Retina (tissue), 1 donor: ENCODE measurements at regions not wholly inside any gene's neighbourhood (a gene's known extent, or its start where the extent isn't known, plus 50 kb on each side); places are given as distances from the start of the nearest gene placed in this dataset.
A peak's percentile ranks its signal among the peaks of the same experiment; 100 is the strongest.
"Not testable (repeated sequence)": the region's sequence is repeated elsewhere in the genome, so short reads cannot be mapped to it uniquely, and the experiment has no call there.

Source experiments
- DNase-seq: peaks from one replicate; pipeline ENCODE4 v3.0.0-alpha.2; 2016

- DNase-seq = not testable (repeated sequence)
These were observed 125.1 kb downstream of the USP22 start for GRCh38 chr17:20917610-20918306.

GRCh38 chr17:20920095-20920814 is 122.6 kb downstream of the USP22 start:
- no peak for DNase-seq

DNA sequence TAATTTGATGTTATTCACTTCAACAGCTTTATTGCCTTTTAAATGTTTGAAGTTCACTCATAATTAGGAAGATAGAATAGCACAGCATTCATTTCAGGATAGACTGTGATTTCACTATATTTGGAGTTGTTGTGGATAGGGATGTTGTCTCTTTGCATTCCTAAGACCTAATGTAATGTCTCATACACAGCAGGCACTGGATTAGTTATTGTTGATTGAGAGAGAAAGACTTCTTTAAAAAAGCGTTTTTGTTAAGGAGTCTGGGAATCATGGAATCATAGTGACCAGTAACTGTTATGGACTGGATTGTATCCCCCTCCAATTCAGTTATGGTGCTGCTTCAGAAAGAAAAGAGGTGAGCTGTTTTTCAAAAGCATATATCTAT is 122.0 kb downstream of the USP22 start:
- no peak for DNase-seq

DNA sequence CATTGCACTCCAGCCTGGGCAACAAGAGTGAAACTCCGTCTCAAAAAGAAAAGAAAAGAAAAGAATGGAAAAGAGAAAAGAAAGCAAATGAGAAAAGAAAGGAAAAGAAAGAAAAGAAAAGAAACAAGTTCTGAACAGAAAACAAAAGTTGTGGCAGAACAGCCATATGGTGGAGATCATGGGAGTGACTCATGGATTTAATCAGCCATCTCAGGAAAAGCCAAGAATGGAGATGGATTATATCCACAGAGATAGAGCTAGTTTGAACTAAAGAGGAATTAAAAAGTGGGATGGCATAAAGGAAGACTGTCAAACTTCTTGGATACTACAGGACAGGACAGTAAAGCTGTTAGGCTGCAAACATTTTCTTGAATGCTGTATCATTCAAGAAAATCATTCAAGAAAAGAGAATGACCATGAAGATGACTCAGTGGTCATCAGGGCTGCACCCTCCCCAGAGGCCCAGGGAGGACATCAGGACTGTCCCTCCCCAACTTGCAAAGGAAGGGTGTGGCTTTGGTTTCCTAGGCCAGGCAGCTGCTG is 120.6 kb downstream of the USP22 start:
- no peak for DNase-seq

DNA sequence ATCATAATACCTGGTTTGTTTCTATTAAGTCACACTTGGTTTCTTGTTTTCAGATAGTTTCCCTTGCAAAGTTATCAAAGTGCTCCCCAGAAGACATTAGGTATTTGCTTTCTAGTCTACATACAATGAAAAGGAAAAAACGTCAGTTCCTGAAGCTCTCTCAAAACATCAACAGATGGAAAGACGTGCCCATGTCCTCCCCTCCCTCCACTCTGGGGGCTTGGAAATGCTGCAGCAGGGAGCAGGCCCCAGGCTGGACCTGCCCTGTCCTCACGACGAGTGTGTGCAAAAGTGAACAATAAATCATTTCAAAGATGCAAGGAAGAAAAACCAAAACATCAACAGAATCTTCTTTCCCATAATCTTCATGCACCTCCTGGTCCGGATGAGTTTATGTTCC is 118.5 kb downstream of the USP22 start:
- DNase-seq = no peak

GRCh38 chr17:20925091-20925490 is 117.7 kb downstream of the USP22 start:
- no peak for DNase-seq

- no peak for DNase-seq
These were observed 116.9 kb downstream of the USP22 start for GRCh38 chr17:20925954-20926353.

DNA sequence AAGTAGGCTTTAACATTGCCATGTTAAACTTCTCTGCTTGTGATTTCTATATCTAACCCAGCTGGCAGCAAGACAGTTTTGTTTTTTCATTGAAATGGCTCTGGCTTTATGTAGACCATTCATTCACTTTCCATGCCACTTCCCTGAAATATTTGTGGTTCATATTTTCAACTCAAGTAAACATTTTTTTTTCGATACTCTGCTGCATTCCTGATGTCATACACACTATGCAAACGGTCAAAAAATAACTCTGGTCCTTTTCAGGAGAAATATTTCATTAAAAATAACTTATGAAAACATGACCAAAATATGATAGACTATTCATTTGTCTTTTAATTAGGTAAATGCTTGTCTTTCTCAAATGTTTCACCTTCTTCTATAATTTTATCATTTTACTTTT is 116.3 kb downstream of the USP22 start:
- DNase-seq = no peak

DNA sequence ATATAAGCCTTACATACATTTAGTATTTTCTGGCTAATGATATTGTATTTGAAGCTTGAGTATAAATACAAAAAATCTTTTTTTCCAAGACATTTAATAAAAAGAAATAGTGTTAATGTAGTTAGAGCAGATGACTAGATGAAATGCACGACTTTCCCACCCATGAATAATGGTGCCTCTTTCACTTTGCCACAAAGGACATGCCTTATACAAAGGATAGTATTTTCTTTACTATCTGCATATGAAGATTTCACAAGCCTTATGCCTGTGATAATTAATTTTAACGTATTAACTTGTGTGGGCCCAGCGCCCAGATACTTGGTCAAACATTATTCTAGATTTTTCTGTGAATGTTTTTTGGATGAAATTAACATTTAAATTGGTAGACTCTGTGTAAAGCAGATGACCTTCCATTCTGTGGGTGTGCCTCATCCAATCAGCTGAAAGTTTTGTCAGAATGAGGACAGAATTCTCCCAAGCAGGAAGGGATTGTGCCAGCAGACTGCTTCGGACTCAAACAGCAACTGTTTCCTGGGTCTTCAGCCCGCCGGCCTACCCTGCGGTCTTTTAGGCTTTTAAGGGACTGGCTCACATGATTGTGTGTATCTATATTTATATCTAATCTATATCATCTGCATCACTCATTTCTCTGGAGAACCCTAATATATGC is 115.4 kb downstream of the USP22 start:
- DNase-seq = no peak

DNA sequence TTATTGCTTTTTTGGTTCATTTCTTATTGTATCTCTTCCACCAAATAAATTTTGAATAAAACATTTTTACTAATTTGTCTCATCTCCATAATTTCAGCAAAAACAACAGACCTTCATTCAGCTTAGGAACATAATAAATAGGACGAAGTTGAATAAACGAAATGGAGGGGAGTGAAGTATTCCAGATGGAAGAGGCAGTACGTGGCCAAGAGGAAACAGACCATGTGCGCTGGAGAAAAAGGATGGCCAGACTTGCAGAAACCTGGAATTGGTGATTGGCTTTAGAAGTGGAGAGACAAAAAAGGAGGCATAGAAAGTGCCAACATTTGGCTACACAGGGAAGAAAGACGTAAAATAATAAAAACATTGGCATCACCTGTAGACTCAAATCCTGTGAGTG is 113.5 kb downstream of the USP22 start:
- DNase-seq = no peak

DNA sequence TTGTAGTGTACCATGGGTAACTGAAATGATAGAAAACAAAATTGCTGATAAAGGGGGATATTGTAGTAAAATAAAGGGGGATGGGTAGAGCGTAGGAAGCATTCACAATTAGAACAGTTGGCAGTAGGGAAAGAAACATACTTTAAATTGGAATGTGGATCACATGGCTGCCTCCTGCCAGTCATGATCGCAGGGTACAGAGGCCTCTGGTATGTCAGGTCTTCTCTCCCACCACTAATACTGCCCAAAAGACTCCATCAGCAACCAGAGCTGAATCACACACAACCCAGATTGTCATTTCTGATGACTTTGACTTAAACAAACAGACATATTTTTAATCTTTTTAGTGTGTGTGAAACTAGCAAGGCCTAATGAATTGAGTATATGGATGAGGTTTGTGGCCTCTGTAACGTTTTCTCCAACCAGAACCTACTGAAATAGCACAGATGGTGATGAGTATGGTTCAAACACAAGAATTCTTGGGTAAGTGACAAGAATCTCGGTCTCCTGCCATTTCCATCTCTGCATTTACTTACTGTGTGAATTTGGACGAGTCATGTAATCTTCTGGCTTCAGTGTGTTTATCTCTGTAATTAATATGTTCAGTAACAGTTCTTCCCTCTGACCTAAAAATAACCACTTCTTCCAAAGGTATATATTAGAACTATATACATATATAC is 112.6 kb downstream of the USP22 start:
- no peak for DNase-seq

DNA sequence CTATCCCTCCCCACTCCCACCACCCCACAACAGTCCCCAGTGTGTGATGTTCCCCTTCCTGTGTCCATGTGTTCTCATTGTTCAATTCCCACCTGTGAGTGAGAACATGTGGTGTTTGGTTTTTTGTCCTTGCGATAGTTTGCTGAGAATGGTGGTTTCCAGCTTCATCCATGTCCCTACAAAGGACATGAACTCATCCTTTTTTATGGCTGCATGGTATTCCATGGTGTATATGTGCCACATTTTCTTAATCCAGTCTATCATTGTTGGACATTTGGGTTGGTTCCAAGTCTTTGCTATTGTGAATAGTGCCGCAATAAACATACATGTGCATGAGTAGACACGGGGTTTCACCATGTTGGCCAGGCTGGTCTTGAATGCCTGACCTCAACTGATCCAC is 109.8 kb downstream of the USP22 start:
- DNase-seq = not testable (repeated sequence)

DNA sequence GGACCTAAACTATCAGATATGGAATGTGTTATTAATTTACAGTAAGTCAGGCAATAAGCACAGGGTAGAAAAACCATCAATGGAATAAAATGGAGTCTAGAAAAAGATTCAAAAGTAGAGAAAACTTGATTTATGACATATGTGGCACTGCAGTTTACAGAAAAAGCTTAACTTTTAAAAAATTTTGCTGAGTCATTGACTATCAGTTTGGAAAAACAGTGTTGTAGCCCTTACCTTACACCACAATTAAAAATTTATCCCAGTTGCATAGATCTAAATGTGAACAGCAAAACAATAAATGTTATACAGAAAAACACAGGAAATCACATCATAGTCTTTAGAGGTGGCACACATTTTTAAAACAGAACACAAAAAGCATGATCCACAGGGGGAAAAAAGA is 108.5 kb downstream of the USP22 start:
- no peak for DNase-seq

DNA sequence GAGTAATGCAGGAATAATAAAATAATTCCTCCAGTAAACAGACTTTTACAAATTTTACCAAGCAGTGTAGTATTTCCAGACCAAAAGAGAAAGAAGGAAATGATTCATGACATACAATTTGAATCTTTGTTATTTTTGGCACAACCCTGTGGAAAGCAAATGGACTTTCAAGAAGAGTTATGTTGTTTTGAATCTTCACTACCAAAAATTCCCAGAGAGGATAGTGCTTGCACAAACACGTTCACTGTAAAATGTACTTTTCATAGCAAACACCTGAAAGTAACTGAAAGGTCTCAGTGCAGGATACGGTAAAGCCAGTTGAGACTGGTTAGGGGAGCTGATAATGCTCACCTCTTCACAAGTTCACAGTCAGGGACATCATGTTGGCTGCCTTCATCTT is 107.1 kb downstream of the USP22 start:
- no peak for DNase-seq

DNA sequence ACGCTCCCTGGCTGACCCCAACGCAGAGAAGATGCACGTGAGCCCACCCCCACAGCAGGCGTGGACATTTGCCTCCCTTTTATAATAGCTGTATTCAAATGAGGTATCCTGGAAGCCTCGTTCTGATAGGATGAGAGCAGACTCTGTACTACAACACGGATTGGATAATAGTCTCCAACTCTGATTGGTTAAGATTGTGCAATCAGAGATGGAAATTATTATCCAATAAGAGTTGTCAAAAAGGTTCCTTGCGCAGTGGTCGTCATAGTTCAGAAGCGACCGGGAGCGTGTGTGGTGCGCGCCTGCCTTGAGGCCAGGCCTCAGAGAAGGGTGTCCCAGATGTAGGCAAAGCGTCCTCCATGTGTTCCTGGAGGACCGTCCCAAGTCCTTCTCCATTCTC is 104.6 kb downstream of the USP22 start:
- no peak for DNase-seq

GRCh38 chr17:20938988-20939615 is 103.7 kb downstream of the USP22 start:
- no peak for DNase-seq

GRCh38 chr17:20941872-20942271 is 100.9 kb downstream of the USP22 start:
- no peak for DNase-seq

- DNase-seq = peak; percentile 7
These were observed 98.6 kb downstream of the USP22 start for GRCh38 chr17:20944014-20944865.

DNA sequence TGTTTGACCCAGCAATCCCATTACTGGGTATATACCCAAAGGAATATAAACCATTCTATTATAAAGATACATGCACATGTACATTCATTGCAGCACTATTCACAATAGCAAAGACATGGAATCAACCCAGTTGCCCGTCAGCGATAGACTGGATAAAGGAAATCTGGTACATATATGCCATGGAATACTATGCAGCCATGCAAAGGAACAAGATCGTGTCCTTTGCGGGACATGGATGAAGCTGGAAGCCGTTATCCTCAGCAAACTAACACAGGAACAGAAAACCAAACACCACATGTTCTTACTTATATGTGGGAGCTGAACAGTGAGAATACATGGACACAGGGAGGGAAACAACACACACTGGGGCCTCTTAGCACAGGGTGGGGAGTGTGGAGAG is 95.1 kb downstream of the USP22 start:
- not testable (repeated sequence) for DNase-seq

DNA sequence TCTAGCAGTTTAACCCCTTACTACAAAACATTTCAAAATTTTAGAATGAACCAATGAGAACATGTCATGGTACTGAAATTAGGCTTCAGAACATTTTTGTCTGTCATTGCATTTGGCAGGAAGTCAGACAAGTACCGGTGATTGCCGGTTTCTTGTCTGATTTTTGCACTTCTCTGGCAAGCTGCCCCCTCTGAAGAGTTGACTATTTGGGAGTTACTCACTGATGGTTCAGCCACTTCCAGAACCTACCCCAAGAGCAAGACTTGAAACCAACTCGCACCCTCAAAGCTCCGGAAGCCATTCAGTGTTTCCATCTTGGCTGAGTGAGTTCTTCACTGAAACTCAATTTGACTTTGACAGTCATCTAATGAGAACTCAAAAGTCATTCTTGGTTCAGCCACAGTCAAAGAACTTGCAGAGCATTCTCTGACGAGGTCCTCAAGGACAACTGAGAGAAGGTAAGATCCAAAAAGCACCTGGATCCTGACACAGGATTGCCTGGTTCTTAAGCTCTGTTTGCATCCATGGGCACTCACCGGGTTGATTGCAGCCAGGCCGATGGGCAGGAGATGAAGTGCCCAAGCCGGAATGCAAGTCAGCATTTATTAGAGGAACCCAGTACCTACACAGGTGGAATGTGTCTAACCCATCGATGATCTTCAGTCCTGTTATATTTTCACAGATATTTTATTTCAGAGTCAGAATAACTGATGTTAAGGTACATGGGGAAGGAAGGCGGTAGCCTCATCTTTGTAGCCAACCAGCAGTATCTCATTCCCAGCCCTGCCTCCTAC is 93.6 kb downstream of the USP22 start:
- no peak for DNase-seq
